ENCODE measurements at regions not wholly inside any gene's neighbourhood (a gene's known extent, or its start where the extent isn't known, plus 50 kb on each side); places are given as distances from the start of the nearest gene placed in this dataset.
"Not testable (repeated sequence)": the region's sequence is repeated elsewhere in the genome, so short reads cannot be mapped to it uniquely, and the experiment has no call there.

DNA sequence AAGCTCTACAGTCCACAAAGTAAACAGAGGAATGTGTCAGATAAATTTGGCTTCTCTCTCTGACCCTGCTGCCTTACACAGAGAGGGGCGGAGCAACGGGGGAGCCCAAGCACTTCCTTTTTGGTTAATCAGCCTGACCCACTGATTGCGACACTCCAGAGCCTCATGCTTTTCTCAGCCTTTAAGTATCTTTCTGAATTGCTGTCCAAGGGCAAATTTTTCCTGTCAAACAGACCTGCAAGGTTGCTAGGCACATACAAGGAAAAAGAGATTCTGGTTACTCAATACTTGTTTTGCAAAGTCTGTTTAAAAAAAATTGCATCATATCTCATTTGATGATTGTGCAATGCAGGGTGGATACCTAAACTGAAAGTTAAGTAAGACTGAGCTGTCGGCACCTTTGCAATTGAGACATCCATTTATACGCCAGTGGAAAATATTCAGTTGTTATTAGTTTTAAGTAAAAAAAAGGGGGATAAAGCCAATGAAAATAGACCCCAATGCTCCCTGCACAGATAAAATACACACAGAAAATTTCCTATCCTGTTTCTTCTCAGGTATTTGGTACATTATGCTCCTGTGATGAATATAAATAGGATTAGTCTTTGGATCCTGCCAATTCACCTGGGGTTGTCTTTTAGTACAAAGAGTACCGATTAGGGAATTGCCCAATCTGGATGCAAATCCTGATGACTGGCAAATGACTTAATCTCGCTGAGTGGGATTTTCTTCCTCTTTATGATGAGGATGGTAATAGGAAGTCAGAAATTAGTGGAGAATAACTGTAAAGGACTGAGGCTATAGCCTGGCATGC is 260.2 kb upstream of the TRIB2 start:
- peak; percentile 2 for DNase-seq (ENCODE audit: low spot score)
- in situ Hi-C loops (cut with HindIII; ENCODE audit: low sequenced_read_pairs) = no loop called here

DNA sequence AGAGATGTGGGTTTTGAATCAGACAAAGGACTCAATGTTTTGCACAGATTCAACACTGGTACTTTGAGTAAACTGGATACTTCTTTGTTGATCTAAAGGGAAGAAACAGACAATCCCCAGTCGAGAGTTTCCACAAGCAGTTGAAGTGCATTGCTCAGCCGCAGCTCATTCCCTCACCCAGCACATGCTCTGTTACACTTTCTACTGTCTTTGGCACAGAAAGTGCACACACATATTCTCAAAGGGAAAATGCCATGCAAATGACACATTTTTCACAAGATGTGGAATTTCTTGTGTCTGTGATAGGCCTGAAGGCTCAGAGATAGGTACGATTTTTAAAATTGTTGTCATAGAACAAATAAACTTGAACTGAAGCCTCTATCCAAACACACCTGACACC is 258.9 kb upstream of the TRIB2 start:
- in situ Hi-C loops (cut with HindIII; ENCODE audit: low sequenced_read_pairs) = no loop called here
- no peak for DNase-seq (ENCODE audit: low spot score)

DNA sequence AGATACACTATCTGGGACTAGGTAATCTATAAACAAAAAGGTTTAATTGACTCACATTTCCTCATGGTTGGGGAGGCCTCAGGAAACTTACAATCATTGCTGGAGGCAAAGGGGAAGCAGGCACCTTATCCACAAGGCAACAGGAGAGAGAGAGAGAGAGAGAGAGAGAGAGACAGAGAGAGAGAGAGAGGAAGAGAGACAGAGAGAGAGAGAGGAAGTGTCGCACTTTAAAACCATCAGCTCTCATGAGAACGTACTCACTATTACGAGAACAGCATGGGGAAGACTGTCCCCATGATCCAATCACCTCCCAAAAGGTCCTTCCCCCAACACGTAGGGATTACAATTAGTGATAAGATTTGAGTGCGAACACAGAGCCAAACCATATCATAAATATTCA is 253.5 kb upstream of the TRIB2 start:
- in situ Hi-C loops (cut with HindIII; ENCODE audit: low sequenced_read_pairs) = no loop called here

DNA sequence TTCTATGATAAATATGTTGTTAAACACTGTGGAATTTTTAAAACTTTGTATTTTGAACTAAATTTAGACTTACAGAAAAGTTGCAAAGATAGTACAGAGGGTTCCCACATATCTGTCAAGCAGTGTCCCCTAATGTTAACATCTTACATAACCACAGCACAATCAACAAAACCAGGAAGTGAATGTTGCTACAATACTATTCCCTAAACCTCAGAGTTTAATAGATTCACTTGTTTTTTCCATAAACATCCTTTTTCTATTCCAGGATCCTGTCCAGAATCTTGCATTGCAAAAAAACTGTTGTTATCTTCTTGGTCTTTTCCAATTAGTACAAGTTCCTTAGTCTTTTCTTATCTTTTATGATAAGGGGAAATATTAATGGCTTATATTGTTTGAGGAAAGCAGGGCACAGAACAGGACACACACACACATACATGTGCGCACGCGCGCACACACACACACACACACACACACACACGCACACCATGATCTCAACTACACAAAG is 251.1 kb upstream of the TRIB2 start:
- DNase-seq (ENCODE audit: low spot score) = no peak
- in situ Hi-C loops (cut with HindIII; ENCODE audit: low sequenced_read_pairs) = no loop called here

More for the DNA sequence above, 253.5 kb upstream of the TRIB2 start:
- DNase-seq (ENCODE audit: low spot score) = no peak

DNA sequence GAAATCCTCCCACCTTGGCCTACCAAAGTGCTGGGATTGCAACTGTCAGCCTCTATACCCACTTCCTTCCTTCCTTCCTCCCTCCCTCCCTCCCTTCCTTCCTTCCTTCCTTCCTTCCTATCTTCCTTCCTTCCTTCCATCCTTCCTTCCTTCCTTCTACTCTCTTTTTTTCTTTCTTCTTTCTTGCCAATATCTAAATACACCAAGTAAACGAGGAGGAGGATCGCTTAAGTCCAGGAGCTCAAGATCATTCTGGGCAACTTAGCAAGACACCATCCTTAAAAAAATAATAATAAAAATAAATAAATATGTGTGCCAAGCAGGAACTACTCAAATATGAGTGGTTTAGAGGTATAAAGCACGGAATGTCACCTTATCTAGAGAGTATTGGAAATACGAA is 249.4 kb upstream of the TRIB2 start:
- in situ Hi-C loops (cut with HindIII; ENCODE audit: low sequenced_read_pairs) = no loop called here
- DNase-seq (ENCODE audit: low spot score) = no peak

DNA sequence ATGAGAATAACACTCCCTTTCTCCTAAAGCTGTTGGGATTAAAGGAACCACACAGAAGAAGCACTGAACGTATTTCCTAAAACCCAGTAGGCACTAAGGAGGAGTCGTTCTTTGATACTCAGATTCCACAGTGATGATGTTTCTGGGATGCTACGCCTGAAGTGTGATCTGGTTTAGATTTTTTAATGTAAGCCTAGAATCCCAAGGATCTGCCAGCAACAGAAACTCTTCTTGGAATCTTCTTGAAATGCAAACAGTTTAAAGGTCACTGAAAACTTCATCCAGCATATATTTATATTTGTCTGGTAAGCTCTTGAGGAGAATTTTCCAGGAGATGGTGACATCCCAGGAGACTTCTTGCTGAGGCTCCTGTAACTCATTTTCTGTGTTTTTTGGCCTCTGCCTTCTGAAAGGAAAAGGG is 247.6 kb upstream of the TRIB2 start:
- in situ Hi-C loops (cut with HindIII; ENCODE audit: low sequenced_read_pairs) = no loop called here
- DNase-seq (ENCODE audit: low spot score) = no peak

DNA sequence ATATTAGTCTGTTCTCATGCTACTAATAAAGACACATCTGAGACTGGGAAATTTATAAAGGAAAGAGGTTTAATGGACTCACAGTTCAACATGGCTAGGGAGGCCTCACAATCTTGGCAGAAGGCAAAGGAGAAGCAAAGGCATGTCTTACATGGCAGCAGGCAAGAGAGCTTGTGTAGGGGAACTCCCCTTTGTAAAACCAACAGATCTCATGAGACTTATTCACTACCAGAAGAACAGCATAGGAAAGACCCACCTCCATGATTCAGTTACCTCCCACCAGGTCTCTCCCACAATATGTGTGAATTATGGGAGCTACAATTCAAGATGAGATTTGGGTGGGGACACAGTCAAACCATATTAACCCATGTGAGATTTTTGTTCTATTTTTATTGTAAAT is 244.5 kb upstream of the TRIB2 start:
- DNase-seq (ENCODE audit: low spot score); in situ Hi-C loops (cut with HindIII; ENCODE audit: low sequenced_read_pairs): not testable (repeated sequence)

DNA sequence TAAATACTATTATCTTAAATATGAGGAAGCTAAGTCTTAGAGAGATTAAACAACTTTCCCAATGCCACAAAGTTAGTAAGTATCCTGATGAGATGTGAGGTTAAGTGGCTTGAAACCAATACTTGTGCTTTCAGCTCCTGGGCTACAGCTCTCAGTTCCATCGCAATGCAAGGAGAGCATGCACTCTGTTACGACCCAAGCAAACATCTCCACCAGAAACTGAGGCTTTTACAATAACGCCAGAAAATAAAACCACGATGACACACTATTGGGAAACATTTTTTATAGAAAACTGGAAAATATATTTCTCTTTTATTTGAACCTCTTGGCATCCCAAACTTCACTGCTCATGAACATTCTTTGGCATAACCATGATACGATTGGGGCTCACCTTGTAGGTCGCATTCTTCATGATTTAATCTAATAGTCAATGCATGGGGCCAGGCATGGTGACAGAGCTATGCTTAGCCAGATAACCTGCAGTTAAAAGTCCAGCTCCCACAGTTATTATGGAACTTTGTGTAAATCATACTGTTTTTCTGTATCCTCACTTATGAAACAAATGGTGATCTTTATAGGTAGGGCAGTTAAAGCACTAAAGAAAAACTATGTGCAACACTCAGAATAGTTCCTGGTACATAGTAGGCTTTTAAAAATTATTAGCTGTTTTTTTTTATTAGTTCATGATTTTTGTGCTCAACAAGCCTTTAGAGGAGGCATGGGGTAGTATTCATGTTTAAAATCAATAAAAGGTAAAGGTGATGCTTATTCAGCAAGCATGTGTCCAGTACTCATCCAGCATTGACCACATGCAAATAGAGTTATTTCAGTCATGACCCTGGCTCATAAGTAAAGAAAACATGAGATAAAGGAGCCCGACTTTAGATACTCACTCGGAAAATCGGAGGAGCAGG is 238.3 kb upstream of the TRIB2 start:
- in situ Hi-C loops (cut with HindIII; ENCODE audit: low sequenced_read_pairs) = no loop called here
- no peak for DNase-seq (ENCODE audit: low spot score)

DNA sequence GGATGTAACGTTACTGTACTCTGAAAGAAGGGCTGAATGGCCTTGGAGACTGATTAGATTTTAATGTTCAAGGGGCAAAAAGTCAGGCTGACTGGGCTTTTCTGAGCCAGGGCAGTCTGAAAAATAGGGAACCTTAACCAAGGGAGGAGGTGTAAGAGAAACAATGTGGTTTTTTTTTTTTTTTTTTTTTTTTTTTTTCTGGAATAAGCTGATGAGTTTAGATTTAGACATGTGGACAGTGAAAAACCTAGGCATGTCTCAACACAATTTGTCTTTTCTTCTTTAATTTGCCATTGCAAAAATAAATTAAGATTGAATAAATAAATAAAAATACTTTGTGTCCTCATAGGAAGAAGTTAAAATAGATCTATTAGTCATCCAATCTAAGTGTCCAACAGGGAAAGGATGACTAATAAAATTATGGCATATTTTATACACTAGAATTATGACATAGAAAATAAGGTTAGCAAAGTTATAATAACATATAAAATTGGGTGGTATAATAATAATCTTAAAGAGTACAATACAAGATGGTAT is 237.6 kb upstream of the TRIB2 start:
- in situ Hi-C loops (cut with HindIII; ENCODE audit: low sequenced_read_pairs) = no loop called here
- no peak for DNase-seq (ENCODE audit: low spot score)

DNA sequence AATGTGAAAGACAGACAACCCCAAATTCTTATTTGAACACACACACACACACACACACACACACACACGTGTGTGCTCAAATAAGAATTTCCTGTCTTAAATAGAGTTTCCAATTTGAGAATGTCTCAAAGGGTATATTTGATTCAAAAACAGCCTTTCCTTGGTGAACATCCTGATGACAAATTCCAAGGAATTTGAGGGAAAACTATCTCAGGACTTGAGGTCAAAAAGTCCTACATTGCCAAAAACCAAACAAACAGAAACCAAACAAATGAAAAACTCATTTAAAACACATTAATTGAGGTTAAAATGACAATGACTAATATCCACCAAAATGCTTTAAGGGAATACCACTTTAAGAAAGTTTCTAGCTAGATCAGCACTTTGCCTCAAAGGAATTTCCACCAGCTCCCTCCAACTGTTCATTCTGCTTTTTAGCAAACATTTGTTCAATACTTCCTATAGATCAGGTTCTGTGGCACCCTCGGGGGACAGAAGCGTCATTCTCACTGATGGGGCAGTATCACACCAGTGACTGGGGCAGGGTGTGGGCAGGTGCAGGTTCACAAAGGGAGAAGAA is 232.1 kb upstream of the TRIB2 start:
- DNase-seq (ENCODE audit: low spot score) = no peak
- in situ Hi-C loops (cut with HindIII; ENCODE audit: low sequenced_read_pairs) = no loop called here

DNA sequence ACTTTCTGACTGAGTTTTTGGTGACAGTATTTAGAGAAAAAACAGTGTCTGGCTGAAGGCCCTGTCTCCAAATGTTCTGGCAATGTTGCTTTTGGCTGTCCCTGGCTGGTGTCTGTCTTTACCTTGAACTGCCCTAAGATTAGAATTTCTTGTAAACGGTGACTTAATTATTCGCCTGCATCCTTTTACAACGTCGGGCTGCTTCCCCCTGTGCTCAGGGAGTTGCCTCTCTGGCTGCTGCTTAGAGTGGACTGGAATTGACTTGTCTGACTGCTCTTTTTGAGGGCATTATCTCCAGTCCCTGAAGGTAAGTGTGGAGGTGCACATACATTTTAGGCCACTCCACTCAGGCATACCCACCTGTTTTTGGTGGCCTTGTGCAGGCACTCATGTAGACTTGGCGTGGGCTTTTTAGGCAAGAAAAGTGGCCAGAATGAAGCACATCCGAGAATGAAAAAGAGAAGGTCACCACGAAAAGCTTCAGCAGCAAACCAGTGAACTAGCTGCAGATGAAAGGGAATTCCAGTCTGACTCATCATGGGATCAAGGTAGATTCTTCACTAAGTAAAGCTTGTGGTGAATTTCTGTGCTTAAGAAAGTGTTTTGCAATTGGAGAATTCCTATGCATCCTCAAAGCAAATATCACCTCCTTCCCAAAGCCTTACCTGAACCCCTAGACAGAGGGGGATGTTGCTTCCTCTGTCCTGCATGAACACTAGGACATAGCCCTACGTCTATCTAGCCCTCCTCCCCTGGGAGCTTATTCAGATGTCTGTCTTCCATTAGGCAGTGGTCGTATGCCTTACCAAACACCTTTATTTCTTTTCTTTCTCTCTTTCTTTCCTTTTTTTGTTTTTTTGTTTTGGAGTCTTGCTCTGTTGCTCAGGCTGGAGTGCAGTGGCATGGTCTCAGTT is 230.3 kb upstream of the TRIB2 start:
- no peak for DNase-seq (ENCODE audit: low spot score)
- in situ Hi-C loops (cut with HindIII; ENCODE audit: low sequenced_read_pairs) = no loop called here

DNA sequence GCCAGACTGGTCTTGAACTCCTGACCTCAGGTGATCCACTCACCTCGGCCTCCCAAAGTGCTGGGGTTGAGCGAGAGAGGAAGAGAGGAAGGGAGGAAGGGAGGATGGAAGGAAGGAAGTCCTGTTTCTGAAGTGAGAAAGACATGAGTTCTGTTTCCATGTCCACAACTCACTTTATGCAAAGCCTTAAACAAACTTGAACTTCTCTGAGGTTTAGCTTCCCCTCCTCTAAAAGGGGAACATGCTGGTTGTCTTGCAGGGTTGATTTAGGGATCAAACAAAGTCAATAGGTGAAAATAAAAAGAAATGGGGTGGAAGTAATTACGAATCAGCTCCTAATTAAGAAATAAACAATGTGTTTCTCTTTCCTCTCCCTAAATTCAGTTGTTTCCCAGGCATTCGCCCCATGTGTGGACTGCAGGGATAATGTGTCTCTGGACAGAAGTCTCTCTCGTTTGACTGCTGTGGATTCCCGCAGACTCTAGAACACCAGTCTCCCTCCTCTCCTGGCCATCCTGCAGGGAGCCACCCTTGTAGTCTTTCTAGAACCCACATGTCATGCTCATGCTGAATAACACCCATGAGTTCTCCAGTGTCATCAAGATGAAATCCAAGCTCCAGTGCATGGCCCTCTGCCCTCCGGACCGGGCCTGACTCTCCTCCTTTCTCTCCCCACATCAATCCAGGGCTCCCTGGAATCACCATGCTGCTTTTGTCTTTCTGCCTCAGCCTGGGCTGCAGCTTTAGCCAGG is 229.3 kb upstream of the TRIB2 start:
- in situ Hi-C loops (cut with HindIII; ENCODE audit: low sequenced_read_pairs) = no loop called here
- no peak for DNase-seq (ENCODE audit: low spot score)

DNA sequence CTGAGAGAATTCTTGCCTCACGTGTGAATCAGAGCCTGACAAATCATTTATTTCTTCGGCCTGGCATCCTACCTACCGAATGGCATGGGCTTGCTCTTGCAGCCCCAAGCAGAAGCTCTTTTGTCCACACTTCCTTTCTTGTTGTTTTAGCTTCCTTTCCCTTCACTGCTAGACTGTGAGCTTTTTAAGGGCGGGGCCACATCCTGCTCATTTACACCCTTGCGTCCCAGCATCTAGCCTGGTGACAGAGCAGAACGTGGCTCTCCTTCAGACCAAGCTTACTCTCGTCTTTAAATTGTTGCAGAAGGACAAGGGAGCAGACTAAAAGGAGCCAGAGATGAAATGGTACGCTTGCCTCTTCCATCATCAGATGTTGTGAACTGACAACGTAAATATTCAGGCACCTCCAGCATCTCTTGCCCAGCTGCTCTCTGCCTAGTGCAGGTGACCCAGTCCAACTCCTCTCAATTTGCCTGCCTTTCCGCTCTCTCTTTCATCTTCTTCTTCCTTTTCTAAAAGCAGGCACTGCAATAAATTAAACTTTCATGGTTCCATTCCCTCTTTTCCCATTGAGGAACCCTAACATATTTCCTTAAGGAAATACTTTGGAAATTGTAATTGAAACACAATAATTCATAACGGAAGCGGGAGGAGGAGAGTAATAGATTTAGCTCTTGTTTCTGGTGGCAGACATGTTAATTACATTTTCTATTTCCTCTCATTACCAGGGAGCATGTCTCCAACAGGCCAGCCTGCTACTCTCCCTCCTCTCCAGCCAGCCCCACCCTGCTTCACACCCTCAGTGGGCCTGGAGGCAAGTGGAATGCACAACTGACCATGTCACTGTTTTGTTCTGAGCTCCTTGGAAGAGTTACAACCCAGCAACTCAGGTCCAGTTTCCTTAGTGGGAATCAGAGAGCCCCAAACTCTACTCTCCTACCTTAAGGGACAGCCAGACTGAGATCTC is 228.1 kb upstream of the TRIB2 start:
- DNase-seq (ENCODE audit: low spot score) = no peak
- in situ Hi-C loops (cut with HindIII; ENCODE audit: low sequenced_read_pairs) = no loop called here

DNA sequence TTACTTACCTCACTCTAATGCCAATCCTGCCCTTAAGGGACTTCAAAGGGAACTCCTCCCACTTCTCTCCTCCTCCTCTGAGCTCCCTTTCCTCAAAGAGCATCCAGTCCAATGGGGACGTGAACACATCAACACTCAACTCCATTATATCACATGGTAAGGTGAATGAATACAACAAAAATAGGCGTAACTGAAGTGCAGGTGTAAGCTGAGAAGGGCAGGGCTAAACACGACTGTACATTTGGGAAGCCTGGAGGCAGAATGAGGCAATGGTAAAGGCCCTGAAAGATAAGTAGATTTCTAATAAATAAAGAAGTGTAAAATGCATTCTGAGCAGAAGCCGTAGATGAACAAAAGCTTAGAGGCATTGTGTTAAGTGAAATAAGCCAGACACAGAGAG is 226.1 kb upstream of the TRIB2 start:
- DNase-seq (ENCODE audit: low spot score) = no peak
- in situ Hi-C loops (cut with HindIII; ENCODE audit: low sequenced_read_pairs) = no loop called here

DNA sequence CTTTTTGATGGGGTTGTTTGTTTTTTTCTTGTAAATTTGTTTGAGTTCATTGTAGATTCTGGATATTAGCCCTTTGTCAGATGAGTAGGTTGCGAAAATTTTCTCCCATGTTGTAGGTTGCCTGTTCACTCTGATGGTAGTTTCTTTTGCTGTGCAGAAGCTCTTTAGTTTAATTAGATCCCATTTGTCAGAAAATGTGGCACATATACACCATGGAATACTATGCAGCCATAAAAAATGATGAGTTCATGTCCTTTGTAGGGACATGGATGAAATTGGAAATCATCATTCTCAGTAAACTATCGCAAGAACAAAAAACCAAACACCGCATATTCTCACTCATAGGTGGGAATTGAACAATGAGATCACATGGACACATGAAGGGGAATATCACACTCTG is 224.4 kb upstream of the TRIB2 start:
- in situ Hi-C loops (cut with HindIII; ENCODE audit: low sequenced_read_pairs); DNase-seq (ENCODE audit: low spot score): not testable (repeated sequence)

DNA sequence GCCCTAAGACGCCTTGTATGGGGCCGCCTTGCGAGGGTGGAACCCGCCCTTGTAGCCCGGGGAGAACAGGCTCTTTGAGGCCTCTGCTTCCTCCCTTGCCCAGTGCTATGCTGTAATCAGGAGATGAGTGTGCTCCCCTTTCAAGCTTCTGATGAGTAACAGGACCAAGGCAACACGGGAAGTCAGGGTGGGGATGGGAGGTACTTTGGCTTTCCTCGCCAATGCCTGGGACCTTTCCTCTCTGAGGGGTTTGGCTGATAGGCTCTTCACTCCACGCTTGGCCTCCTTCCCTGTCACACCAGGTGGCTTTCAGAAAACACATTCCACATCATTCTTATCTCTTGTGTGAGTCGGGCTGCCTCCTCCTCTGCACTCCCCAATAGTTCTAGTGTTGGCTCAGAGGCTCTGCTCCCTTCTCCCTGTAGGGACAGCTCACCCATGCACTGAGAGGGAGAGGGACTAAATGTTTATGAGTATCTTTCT is 223.7 kb upstream of the TRIB2 start:
- no peak for DNase-seq (ENCODE audit: low spot score)
- in situ Hi-C loops (cut with HindIII; ENCODE audit: low sequenced_read_pairs) = no loop called here

All from G401 (cell line).